Caki2 (cell line): ENCODE measurements at regions not wholly inside any gene's neighbourhood (a gene's known extent, or its start where the extent isn't known, plus 50 kb on each side); places are given as distances from the start of the nearest gene placed in this dataset.
"Not testable (repeated sequence)": the region's sequence is repeated elsewhere in the genome, so short reads cannot be mapped to it uniquely, and the experiment has no call there.

ENCODE experiments used
- DNase-seq: peaks from one replicate; pipeline ENCODE4 v3.0.0-alpha.2; 2015; ENCODE audit warnings: low read depth
- in situ Hi-C: cut with HindIII; loops from 2 replicates; pipeline ENCODE4 v1.10.0; 2016; ENCODE audit warnings: low sequenced_read_pairs, low pct_unique_long_range_greater_than_20kb, mixed read lengths

DNA sequence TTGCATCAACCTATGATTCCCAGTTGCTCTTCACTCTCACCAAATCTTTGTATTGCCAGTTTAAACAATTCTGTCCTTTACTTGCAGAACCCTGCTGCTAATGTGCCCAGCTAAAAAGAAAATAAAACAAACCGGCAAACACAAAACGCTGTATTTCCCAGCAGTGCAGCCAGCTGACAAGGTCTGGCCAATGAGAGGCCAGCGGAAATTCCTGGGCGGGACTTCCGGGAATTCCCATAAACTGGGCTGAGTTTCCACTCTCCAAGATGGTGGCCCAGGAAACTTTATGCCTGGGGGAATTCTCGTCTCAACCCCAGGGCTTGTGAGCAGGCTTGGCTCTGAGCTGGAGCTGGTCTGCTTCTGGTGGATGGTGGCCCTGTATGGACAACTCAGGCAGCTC, 807.3 kb upstream of the TMEM132C start:
- in situ Hi-C loops: no loop called here
- DNase-seq: no peak

DNA sequence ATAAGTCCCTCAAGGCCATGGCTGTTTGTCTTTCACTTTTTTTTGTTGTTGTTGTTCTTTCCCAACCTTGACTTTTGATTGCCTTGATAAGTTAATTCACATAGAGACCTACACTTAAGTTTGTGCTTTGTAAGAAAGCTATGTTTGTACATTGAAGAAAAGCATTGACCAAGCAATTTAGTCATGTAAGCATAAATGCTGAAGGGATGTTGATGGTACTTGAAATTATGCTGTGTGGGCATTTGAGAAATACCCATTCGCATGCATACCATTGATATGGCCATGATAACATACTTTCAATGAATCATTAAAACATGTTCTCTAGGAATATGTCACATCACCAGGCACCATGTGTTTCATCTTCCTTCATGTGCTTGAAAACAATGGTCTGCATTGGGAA, 803.7 kb upstream of the TMEM132C start:
- in situ Hi-C loops: no loop called here

DNA sequence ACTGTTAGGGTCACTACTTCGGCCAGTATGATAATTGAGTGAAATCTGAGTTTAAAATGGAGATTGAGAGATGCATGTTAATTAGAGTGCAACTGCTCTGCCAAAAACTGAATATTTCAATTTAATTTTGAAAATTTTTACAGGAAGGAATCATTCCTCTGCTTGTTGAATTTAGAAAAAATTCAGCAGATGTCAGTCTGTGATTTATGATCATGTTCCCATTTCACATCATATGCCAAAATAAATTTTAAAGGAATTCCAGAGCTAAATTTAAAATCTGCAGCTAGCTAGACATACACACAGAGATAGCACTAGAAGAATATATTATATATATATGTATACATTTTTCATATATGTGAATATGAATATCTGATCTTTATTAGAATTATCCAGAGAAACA, 797.6 kb upstream of the TMEM132C start:
- no peak for DNase-seq
- in situ Hi-C loops: no loop called here

More for the DNA sequence above, 803.7 kb upstream of the TMEM132C start:
- no peak for DNase-seq

DNA sequence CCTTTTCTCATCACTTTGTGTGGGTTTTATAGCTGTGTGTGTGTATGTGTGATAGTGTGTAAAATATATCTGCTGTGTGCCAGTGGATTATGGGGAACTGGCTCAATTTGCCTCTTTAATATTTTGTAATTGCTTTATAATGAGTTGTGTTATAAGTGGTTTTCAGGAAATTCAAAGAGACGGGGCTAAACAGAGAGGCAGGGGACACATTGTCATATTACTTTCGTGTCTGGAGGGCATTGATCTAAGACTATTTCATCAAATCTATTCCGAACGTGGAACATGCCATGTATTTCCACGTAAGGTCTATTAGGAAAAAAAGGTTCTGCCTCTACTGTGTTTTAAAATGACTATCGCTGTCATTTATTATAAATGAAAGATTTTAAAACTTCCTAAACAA, 793.2 kb upstream of the TMEM132C start:
- in situ Hi-C loops: no loop called here
- DNase-seq: no peak

DNA sequence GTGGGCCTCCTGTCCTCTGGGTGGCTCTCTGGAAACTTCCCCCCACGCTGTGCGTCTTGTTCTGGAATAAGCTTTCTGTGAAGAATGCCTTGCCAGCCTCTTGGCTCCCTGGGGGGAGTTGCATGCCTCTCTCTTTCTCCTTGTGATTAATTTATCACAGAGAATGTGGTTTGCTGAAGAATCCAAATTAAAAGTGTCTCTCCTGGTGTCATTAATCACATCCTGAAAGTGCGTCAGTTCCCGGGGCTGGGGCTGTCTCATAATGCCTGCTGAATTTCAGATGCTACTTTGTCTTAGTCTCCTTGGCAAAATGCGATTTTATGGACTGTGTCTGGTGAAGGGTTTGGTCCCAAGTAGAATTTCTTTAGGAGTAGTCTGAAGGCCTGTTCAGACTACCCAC, 787.7 kb upstream of the TMEM132C start:
- no peak for DNase-seq
- in situ Hi-C loops: no loop called here

DNA sequence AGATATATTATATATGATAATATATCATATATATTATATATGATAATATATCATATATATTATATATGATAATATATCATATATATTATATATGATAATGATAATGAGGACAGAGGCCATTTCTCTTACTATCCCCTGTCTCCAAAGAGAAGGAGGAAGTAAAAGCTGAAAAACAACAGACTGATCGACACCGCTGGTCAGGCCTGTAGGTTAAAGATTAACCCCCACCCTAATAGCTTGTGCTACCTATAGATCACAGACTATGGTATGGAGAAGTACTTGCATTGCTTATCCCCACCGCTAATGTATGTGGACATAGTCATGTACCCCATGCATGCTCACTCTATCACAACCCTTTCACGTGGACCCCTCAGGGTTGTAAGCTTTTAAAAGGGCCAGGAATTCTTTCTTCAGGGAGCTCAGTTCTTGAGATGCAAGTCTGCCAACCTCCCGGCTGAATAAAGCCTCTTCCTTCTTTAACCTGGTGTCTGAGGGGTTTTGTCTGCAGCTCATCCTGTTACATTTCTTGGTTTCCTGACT, 786.1 kb upstream of the TMEM132C start:
- DNase-seq: peak; percentile 4
- in situ Hi-C loops: no loop called here

DNA sequence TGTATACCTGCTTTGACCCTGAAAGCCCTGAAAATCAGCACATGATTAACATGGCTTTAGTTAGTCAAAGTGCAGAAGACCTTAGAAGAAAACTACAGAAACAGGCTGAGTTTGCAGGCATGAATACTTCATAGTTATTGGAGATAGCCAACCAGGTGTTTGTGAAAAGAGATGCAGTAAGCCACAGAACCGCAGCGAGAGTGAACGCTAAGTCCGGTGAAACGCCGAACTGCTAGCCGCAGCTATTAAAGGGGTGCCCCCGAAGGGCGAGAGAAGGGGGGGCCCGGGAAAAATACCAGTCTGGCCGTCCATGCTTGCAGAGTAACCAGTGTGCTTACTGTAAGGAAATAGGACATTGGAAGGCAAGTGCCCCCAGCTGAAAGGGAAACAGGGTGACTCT, 784.0 kb upstream of the TMEM132C start:
- in situ Hi-C loops: no loop called here

DNA sequence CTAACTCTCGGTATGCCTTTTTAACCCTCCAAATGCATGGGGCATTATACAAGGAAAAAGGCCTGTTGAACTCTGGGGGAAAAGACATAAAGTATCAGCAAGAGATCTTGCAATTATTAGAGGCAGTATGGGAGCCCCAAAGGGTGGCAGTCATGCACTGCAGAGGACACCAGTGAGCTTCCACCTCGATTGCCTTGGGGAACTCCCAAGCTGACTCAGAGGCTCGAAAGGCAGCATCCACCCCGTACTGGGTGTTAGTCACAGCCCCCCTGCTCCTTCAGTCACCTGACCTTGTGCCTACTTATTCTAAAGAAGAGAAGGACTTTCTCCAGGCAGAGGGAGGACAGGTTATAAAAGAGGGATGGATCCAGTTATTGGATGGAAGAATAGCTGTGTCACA, 781.4 kb upstream of the TMEM132C start:
- in situ Hi-C loops: no loop called here
- DNase-seq: peak; percentile 80

More for the DNA sequence above, 784.0 kb upstream of the TMEM132C start:
- no peak for DNase-seq

DNA sequence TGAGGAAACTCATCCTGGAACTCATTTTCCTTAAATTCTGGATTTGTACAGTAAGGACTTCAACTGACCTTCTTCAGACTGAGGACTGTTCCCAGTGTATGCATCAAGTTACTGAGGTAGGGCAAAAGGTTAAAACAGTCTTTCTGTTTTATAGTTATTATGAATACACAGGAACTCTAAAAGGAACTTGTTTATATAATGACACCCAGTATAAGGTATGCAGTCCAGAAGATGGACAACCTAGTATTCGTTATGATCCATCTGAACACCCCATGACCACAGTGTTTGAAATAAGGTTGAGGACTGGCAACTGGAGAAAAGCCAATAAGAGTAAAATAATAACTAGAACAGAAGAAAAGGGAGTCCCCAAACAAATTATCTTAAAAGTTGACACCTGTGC, 779.9 kb upstream of the TMEM132C start:
- in situ Hi-C loops: no loop called here
- peak; percentile 41 for DNase-seq

DNA sequence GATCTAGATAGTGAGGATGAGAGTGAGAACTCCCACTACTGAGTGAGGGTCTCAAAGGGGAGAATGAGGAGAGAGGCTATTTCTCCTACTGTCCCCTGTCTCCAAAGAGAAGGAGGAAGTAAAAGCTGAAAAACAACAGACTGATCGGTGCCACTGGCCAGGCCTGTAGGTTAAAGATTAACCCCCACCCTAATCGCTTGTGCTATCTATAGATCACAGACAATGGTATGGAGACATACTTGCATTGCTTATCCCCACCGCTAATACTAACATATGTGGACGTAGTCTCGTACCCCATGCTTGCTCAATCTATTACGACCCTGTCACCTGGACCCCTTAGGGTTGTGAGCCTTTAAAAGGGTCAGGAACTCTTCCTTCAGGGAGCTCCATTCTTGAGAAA, 777.9 kb upstream of the TMEM132C start:
- DNase-seq: peak; percentile 56
- in situ Hi-C loops: no loop called here

DNA sequence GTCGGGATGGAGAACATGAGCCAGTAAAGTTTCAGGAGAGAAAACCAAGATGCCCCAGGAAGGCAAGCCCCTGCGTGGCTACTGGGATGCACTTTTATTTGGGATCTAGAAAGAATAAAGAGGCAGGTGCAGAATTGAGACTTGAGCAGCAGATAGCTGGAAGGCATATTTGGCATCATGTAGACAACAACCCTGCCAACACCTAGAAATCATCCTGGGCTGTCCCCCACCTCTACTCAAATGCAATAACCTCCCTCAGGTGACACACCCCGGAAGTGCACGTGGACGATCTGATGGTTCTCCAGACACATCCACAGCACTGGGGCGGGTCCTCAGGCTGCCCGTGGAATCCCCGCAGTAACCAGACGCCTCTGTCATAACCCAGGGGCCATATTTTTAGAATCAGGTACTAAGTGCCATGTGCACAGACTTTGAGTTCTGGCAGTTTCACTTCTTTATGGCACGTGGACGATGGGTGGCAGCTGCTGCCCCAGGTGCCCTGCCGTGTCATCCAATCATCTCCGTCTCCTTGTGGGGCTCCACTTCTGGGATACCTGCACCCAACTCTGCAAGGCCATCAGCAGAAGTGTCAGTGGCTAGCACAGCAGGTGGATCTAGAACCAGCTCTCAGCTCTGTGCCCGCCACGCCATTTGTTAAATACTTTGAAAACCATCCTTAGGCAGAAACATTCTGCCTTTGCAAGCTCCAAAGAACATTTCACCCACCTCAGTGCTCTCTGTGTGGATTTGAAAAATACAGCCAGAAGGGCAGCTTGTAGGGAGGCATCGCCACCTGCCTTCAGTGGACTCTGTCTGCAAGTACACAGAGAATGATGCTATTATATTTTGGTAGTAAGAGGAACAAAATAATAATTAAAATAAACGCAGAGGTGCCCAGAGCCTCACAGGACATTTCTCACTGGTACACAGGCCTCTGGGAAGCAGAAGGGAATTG, 771.7 kb upstream of the TMEM132C start:
- in situ Hi-C loops: no loop called here
- no peak for DNase-seq

DNA sequence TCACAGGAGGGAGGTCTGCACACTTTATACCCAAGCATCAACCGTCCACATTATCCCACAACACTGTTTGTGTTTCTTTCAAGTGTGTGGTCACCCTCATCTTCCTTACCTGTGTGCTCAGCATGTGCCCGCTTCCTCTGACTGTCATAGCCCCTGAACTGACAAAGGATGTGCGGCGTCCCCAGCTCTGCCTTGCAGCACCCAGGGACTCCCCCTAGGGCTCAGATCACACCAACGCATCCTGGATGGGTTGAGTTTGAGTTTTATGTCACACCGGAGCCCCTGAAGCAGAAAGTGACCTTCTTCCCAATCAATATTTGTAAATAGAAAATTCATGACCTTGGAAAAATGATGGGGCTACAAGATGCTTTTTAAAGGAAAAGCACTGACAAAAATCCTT, 770.7 kb upstream of the TMEM132C start:
- in situ Hi-C loops: no loop called here
- no peak for DNase-seq

DNA sequence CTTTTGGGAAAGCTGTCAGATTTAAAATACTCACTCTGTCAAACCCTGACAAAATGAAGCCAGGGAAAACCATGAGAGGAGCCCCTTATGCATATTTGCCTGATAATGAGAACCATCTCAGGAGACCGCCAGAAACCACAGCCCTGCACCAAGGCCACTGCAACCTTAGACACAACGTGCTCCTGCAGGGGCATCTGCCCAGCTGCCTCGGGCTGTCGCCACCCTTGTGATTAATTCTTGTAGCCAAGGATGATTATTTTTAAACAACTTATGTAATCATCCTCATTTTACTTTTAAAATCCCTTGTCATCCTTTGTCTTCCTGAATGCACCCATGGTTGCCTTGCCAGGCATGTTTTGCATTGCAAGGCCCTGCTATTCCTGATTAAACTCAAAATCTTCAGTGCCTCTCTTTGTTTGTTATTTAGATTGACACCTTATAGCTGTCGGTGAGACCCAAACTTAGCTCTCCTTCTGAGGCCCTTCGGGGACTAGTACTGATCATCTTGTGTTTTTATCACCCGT, 766.4 kb upstream of the TMEM132C start:
- DNase-seq: no peak
- in situ Hi-C loops: no loop called here

DNA sequence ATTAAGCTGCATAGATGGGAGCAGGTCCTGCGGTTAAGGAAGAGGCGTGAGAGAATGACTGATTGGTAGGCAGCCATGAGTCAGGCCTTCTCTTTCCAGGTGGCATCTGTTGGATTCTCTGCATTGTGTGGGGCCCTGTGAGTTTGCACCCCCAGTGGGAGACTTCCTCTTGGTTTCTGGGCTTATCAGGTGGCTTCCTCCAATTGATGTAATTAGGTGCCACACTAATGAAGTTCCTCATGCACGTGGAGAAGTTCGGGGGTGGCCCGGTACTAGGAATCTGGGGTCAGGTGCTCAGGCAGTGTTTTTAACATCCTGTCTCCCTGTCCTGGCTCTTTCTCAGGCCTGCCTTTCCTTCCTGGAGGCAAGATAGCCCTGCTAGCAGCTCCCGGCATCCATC, 765.1 kb upstream of the TMEM132C start:
- no peak for DNase-seq
- in situ Hi-C loops: no loop called here

DNA sequence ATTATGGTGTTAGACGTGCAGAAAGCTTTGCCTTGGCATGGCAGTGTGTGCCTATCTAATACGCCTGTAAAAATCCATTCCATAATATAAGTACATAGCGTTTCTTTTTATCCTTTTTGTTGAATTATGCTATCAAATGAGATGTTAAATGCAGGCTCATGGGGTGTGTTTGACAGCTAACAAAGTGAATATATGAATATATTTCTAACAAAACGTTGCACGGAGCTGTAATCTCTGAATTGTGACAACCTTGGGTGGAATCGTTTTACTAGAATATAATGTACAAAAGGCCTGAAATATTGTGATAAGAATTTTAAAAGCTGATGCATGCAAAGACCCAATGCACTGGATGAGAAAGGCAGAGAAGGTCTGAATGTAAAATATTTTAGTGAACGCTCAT, 763.7 kb upstream of the TMEM132C start:
- no peak for DNase-seq
- in situ Hi-C loops: no loop called here

DNA sequence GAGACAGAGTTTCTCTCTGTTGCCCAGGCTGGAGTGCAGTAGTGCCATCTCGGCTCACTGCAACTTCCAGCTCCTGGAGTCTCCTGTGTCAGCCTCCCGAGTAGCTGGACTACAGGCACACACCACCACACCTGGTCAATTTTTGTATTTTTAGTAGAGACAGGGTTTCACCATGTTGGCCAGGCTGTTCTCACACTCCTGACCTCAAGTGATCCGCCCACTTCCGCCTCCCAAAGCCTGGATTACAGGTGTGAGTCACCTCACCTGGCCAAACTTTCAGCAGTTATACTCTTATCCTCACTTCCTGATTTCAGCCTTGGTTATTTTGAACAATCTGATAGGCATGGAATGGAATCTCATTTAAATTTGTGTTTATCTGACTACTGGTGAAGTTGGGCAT, 763.0 kb upstream of the TMEM132C start:
- in situ Hi-C loops, DNase-seq: not testable (repeated sequence)

DNA sequence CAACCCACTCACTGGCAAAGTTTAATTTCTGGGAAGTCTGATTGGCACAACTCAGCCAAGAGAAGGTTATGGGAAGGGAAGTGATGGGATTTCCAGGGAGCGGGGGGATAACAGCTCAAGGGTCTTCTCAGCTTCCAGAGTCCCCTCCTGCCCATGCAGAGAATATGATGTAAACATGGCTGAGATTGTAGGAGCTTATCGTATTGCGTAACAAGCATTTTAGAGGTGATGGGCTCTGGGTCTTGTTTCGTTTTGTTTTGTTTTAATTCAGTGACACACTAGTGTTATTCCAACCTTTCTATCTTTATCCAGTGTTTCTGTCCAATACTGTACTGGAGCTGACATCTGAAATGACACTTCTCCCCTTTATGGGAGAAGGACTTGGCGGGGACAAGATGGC, 762.1 kb upstream of the TMEM132C start:
- no peak for DNase-seq
- in situ Hi-C loops: no loop called here

DNA sequence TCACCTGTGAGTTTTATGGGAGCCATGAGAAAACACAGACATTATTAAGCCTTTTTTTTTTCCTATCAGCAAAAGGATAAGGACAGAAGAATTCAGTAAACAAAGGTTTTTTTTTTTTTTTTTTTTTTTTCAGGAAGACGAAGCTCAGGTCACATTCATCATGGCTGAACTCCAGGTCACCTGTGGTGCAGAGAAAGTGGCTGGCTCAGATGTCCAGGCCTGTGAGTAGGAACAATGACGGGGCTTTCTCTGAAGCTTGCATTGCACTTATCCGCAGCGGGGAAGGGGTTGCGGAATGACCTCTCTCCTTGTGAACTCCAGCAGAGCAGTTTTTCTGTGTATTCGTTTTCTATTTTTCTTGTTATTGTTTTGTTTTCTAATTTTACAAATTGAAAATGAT, 759.6 kb upstream of the TMEM132C start:
- in situ Hi-C loops: no loop called here

DNA sequence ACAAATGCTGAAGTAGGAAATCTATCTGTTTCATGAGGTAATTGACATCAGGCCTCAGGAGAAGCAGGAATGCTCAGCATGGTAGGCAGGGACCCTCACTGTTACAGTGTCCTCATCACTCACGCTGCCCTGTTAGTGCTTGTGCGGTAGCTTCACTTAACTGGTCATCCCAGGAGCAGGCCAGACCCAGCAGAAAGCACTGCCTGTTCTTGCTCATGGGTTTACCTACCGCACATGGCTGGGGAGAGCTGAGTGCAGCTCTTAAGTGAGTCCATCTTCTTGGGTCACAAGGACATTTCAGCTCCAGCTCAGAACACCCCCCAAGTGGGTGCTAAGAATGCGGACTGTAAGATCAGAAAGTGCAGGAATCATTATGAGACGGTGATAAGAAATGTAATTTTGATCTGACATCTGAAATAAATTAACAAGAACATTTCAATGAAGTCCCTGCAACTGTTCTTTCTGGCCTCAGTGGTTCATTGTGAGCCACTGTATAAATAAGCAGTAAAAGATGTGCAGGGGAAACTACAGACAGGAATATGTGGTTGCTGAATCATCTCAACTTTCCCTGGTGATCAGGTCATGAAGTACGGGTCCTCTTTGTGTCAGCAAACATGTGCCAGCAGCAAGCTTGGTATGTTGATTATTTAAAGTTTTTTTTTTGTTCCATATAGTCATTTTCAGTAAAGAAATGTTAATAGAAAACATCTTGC, 757.7 kb upstream of the TMEM132C start:
- in situ Hi-C loops: no loop called here
- no peak for DNase-seq

More for the DNA sequence above, 759.6 kb upstream of the TMEM132C start:
- DNase-seq: no peak
